SK-N-MC (cell line): ENCODE measurements at regions not wholly inside any gene's neighbourhood (a gene's known extent, or its start where the extent isn't known, plus 50 kb on each side); places are given as distances from the start of the nearest gene placed in this dataset.

Source experiments
- DNase-seq: peaks from one replicate; pipeline ENCODE4 v3.0.0-alpha.2; 2011; ENCODE audit warnings: low read depth, low spot score
- H3K27ac ChIP-seq: fragments of 200-600 bp; sonication (generic); 2 replicates; pipeline ENCODE4 v1.5.1; 2016; ENCODE audit warnings: mixed run types
- H3K36me3 ChIP-seq: fragments of 200-600 bp; sonication (generic); 2 replicates; pipeline ENCODE4 v1.6.1; 2017; ENCODE audit warnings: antibody characterized with exemption, low read length, mixed read lengths; ENCODE audit not compliant: insufficient read depth
- H3K4me3 ChIP-seq: fragments of 200-600 bp; sonication (generic); 2 replicates; pipeline ENCODE4 v1.5.1; 2016
- H3K9ac ChIP-seq: fragments of 200-600 bp; sonication (generic); 2 replicates; pipeline ENCODE4 v1.8.0; 2017; ENCODE audit warnings: mixed run types, mixed read lengths; ENCODE audit not compliant: insufficient read length
- H3K9me3 ChIP-seq: fragments of 200-600 bp; sonication (generic); 2 replicates; pipeline ENCODE4 v1.6.1; 2017; ENCODE audit warnings: low read depth, mild to moderate bottlenecking, antibody characterized with exemption, low read length, moderate library complexity, mixed read lengths
- EZH2 ChIP-seq: fragments of 200-600 bp; sonication (generic); IDR thresholded peaks from one replicate; pipeline ENCODE4 v1.6.1; 2017; ENCODE audit warnings: antibody characterized with exemption
- FOXP2 ChIP-seq: optimal IDR thresholded peaks from 2 replicates; pipeline ENCODE3; 2011; ENCODE audit warnings: mild to moderate bottlenecking, moderate library complexity; ENCODE audit not compliant: insufficient read depth; ENCODE audit errors: extremely low read length, control extremely low read depth
- POLR2AphosphoS5 ChIP-seq: IDR thresholded peaks from 2 replicates; pipeline ENCODE4 v1.6.1; 2012; ENCODE audit warnings: mild to moderate bottlenecking, low read depth, low read length, borderline replicate concordance

GRCh38 chr4:18342847-18343246, 321.3 kb upstream of the LCORL start:
- H3K27ac ChIP-seq = no peak overlapping the region
- no peak for DNase-seq
- H3K36me3 ChIP-seq = no peaks in the 10 kb centered on the region
- no peak overlapping the region for H3K9ac ChIP-seq
- no peak for TF ChIP-seq POLR2AphosphoS5
- no peaks in the 10 kb centered on the region for H3K9me3 ChIP-seq
- H3K4me3 ChIP-seq = no peak overlapping the region

GRCh38 chr4:18321956-18322530, 300.5 kb upstream of the LCORL start:
- TF ChIP-seq POLR2AphosphoS5 (no peak), EZH2 (no peak), FOXP2 (no peak)
- DNase-seq = no peak
- H3K36me3 ChIP-seq = no peaks in the 10 kb centered on the region
- no peaks in the 10 kb centered on the region for H3K9me3 ChIP-seq
- H3K4me3 ChIP-seq = no peak overlapping the region
- H3K9ac ChIP-seq = no peak overlapping the region
- no peak overlapping the region for H3K27ac ChIP-seq

GRCh38 chr4:18319431-18319830, 297.9 kb upstream of the LCORL start:
- TF ChIP-seq EZH2 (no peak), FOXP2 (no peak), POLR2AphosphoS5 (no peak)
- Histone ChIP-seq H3K36me3 (no peaks in the 10 kb centered on the region), H3K4me3 (no peak overlapping the region), H3K9me3 (no peaks in the 10 kb centered on the region), H3K9ac (no peak overlapping the region), H3K27ac (no peak overlapping the region)
- DNase-seq = no peak

- Histone ChIP-seq H3K9ac (no peak overlapping the region), H3K4me3 (no peak overlapping the region), H3K9me3 (no peaks in the 10 kb centered on the region), H3K36me3 (no peaks in the 10 kb centered on the region), H3K27ac (no peak overlapping the region)
- DNase-seq = no peak
- TF ChIP-seq POLR2AphosphoS5 = no peak
- TF ChIP-seq EZH2 = no peak
- no peak for TF ChIP-seq FOXP2
Measured at GRCh38 chr4:18318682-18319388, 297.3 kb upstream of the LCORL start.

- TF ChIP-seq FOXP2 (no peak), POLR2AphosphoS5 (no peak), EZH2 (no peak)
- Histone ChIP-seq H3K36me3 (no peaks in the 10 kb centered on the region), H3K4me3 (no peak overlapping the region), H3K9ac (no peak overlapping the region), H3K27ac (no peak overlapping the region), H3K9me3 (no peaks in the 10 kb centered on the region)
- no peak for DNase-seq
Measured at GRCh38 chr4:18314731-18315130, 293.2 kb upstream of the LCORL start.

GRCh38 chr4:18297684-18298083, 276.1 kb upstream of the LCORL start:
- Histone ChIP-seq H3K9me3 (no peaks in the 10 kb centered on the region), H3K4me3 (no peak overlapping the region), H3K36me3 (no peaks in the 10 kb centered on the region), H3K27ac (no peak overlapping the region), H3K9ac (no peak overlapping the region)
- TF ChIP-seq POLR2AphosphoS5 (no peak), FOXP2 (no peak), EZH2 (no peak)
- DNase-seq = no peak

- Histone ChIP-seq H3K4me3 (no peak overlapping the region), H3K36me3 (no peaks in the 10 kb centered on the region), H3K27ac (no peak overlapping the region), H3K9ac (no peak overlapping the region), H3K9me3 (no peaks in the 10 kb centered on the region)
- no peak for DNase-seq
- TF ChIP-seq FOXP2 (no peak), EZH2 (no peak), POLR2AphosphoS5 (no peak)
Measured at GRCh38 chr4:18296411-18296810, 274.9 kb upstream of the LCORL start.

GRCh38 chr4:18294846-18295245, 273.3 kb upstream of the LCORL start:
- no peak overlapping the region for H3K9ac ChIP-seq
- H3K36me3 ChIP-seq = no peaks in the 10 kb centered on the region
- no peaks in the 10 kb centered on the region for H3K9me3 ChIP-seq
- H3K4me3 ChIP-seq = no peak overlapping the region
- TF ChIP-seq EZH2 = no peak
- TF ChIP-seq FOXP2 = no peak
- TF ChIP-seq POLR2AphosphoS5 = no peak
- H3K27ac ChIP-seq = no peak overlapping the region
- no peak for DNase-seq

- no peak for TF ChIP-seq EZH2
- TF ChIP-seq FOXP2 = no peak
- TF ChIP-seq POLR2AphosphoS5 = no peak
- Histone ChIP-seq H3K9me3 (no peaks in the 10 kb centered on the region), H3K4me3 (no peak overlapping the region), H3K9ac (no peak overlapping the region), H3K36me3 (no peaks in the 10 kb centered on the region), H3K27ac (no peak overlapping the region)
- no peak for DNase-seq
Measured at GRCh38 chr4:18294021-18294420, 272.5 kb upstream of the LCORL start.

GRCh38 chr4:18292411-18292810, 270.9 kb upstream of the LCORL start:
- Histone ChIP-seq H3K4me3 (no peak overlapping the region), H3K9me3 (no peaks in the 10 kb centered on the region), H3K9ac (no peak overlapping the region), H3K36me3 (no peaks in the 10 kb centered on the region), H3K27ac (no peak overlapping the region)
- TF ChIP-seq POLR2AphosphoS5 = no peak
- TF ChIP-seq EZH2 = no peak
- no peak for TF ChIP-seq FOXP2
- no peak for DNase-seq
